NAMALWA (cell line): ENCODE measurements at regions not wholly inside any gene's neighbourhood (a gene's known extent, or its start where the extent isn't known, plus 50 kb on each side); places are given as distances from the start of the nearest gene placed in this dataset.

Experiments used
- DNase-seq: peaks from one replicate; pipeline ENCODE4 v3.0.0-alpha.2; 2015; ENCODE audit warnings: low spot score

- no peak for DNase-seq
These were observed 110.7 kb downstream of the SIPA1L2 start for GRCh38 chr1:232519186-232519585.

GRCh38 chr1:232518349-232518748, 111.6 kb downstream of the SIPA1L2 start:
- no peak for DNase-seq

GRCh38 chr1:232517204-232517603, 112.7 kb downstream of the SIPA1L2 start:
- DNase-seq: no peak

DNA sequence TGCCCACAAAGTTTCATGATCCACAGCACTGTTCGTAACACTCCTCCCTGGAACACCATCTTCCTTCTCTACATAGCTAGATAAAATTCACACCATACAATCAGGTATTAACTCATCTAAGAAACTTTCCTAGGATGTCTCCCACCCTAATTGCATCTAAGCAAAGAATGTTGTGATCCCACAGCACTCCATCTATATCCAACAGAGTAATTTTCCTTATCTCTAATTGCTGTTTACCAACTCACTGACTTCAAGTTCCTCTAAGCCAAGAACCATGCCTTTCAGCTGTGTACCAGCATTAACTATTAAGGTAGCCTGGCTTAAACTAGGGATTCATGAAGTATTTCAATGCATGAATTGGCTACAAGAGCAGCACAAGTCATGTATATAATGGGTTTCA, 114.2 kb downstream of the SIPA1L2 start:
- no peak for DNase-seq

DNA sequence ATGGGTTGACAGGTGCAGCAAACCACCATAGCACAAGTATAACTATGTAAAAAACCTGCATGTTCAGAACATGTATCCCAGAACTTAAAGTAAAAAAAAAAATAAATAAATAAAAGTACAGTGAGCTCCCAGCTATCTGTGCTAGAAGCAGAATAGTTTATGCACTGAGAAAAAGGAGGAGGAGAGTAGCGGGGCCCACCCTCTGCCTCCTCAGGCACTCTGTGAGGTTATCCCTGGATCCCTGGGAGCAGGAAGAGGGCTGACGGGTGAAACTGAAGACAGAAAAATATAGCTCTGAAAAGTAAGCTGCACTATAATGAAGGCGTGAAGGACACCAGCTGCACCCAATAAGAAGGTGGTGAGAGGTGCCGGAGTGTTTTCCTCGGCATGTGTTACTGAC, 117.2 kb downstream of the SIPA1L2 start:
- no peak for DNase-seq

GRCh38 chr1:232511172-232511571, 118.8 kb downstream of the SIPA1L2 start:
- no peak for DNase-seq

- no peak for DNase-seq
These were observed 119.4 kb downstream of the SIPA1L2 start for GRCh38 chr1:232510367-232511110.

GRCh38 chr1:232509570-232509969, 120.4 kb downstream of the SIPA1L2 start:
- DNase-seq: no peak

DNA sequence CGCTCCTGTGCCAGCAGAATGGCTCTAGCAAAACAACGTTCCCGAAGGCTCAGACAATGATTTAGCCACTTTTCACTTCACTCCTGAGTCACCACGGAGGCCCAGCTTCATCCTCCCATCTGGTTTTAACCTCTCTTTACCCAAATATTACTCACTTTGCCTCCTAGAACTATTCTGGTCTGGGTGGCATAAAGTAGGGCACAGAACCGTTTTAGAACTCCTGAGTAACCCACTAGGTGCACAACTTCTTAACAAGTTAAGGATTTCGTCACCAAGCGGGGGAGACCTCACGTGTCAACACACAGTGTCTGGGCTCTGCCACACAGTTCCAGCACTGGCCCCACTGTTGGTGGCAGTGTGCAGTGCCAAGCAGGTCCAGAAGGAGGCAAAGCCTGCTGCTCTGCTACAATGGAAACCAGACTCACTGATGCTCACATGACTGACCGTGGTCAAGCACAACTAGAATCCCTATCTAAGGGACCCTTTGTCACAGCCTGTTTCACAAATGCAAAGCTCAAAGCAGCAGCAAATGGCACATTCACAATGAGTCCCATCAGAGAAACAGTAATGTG, 121.7 kb downstream of the SIPA1L2 start:
- no peak for DNase-seq

GRCh38 chr1:232507571-232507970, 122.4 kb downstream of the SIPA1L2 start:
- no peak for DNase-seq

- DNase-seq: no peak
These were observed 124.0 kb downstream of the SIPA1L2 start for GRCh38 chr1:232505884-232506283.

- DNase-seq: no peak
These were observed 125.3 kb downstream of the SIPA1L2 start for GRCh38 chr1:232504651-232505050.

GRCh38 chr1:232503497-232503896, 126.4 kb downstream of the SIPA1L2 start:
- no peak for DNase-seq

- no peak for DNase-seq
These were observed 128.1 kb downstream of the SIPA1L2 start for GRCh38 chr1:232501854-232502253.

DNA sequence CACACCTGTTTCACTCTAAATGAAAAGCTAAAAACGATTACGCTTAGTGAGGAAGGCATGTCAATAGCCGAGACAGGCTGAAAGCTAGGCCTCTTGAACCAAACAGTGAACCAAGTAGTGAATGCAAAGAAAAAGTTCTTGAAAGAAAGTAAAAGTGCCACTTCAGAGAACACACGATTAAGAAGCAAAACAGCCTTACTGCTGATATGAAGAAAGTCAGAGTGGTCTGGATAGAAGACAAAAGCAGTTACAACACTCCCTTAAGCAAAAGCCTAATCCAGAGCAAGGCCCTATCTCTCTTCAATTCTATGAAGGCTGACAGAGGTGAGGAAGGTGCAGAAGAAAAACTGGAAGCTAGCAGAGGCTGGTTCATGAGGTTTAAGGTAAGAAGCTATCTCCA, 130.7 kb downstream of the SIPA1L2 start:
- DNase-seq: no peak

DNA sequence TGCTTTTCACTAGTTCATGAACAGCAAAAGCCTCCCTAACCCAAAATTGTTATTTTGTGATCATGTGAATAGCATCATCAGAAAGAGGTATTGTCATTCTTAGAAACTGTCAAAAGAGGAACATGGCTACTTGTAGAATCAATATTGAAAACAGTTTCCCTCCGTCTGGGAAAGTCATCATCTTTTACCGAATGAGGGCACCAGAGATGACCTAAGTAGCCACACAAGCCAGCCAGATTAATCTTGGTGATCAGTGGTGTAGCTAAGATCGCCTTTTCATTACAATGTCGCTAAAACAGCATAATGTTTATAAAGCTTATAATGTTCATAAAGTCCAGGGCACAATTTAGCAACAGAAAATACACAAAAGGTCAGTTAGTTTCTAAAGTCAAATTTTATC, 136.1 kb downstream of the SIPA1L2 start:
- DNase-seq: no peak

DNA sequence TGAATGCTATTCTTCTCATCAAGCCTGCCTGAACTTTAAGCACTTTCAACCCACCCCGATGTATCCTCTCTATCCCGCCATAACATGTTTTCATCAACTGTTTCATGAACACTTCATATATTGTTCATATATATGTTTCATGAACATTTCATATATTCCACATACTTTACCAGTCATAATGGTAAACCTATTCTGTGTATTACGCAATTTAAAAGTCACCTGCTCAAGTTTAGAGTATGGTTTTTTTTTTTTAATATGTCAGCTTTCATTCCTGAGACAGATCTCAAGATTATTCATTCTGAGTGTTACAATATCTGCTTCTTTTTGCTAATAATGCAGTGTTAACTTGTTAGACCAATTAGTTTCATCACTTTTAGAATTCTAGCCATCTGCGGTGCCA, 140.7 kb downstream of the SIPA1L2 start:
- DNase-seq: no peak

DNA sequence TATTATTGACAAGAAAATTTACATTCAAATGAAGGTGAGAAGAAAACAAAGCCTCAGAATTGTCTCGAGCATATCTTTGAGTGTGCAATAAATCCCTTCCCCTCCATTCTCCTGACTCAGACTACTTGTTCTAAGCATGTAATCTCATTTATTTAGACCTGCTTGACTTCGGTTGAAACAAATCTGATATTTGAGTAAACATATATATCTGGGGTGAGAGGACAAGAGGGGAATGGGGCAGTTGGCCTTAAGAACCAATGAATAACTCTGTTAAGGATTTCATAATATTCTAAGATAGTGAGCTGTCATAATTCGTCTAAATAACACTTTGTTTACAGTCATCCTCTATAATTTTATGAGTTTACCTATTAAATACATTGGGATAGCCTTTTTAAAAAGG, 142.7 kb downstream of the SIPA1L2 start:
- DNase-seq: no peak

DNA sequence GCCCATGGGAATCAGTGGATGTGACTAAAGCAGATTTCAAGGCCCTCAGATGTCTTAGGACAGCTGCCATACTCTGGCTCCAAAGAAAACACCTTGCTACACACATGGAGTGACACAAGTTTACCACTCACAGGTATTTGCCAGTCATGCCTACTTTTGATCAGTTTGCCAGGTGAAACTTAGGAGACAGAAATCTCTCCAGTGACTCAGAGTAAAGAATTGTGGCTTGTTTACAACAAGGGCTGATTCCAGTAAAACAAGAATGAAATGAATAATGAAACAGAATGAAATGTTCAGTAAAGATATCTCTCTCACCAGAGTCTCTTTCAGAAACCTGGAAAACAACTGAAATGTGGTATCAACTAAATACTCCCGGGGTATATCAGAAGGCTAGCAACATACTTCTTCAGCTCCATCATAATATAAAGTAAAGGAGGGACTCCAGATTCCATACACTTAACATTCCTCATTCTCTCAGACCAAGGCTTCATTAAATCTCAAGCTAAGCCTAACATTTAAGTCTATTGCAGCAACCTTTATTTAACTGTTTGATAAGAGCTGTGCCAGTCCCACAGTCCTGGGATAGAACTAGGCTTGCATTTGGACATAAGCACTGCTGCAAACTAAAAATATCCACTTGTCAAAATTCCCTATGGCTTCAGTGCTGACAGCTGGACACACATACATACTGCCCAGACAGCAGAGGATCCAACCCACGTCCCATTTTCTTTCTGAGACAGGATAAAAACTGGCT, 143.3 kb downstream of the SIPA1L2 start:
- no peak for DNase-seq

DNA sequence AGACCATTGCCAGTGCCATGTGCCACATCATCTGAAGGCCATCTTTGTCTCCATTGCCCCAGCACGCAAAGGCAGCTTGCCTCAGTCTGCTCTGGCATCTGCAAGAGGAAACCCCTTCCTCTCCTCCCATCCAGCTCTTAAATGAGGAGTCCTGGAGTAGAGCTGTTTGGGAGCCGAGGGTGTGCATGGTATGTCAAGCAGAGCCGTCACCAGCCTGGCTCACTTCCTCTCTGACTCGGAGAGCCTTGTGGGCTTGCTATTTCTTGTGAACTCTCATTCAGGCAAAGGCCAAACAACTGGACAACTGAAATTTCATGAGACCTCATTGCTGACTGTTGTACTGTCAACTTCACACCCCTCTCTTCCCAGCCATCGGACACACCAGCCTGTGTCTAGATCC, 143.9 kb downstream of the SIPA1L2 start:
- DNase-seq: no peak

GRCh38 chr1:232484856-232485255, 145.1 kb downstream of the SIPA1L2 start:
- DNase-seq: no peak

DNA sequence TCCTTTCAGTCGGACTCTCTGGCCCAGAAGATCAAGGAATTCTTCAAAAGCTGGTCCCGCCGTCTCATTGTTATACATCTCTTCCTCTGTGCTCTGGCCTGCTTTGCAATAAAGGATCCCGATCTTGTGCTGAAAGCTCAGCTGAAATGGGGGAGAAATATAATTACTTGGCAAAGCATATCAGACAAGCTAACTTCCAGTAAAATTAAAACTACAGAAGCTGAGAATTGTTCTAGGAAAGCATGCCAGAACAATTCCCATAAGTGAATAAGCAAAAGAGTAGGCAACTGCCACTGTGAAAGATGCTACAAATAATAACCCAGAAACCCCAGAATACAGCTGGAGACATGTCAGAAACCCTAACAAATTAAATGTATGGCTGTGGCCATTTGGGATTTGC, 146.1 kb downstream of the SIPA1L2 start:
- DNase-seq: no peak

DNA sequence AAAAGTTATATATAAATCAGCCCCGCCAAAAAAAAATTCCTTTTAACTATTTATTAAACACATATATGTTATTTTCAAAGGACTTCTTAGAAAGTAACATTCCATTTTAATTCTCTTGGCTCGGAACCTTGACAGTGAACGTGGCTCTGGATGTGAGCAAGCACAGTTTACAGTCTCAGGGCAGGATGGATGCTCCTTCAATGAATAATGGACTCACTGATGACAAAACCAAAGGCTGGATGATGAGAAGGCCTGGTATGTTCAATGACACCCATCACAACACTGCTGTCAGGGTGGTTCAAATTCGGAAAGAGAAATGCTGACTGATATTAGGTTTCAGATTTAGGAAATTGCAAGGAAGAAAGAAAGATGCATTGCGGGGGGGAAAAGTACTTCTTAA, 148.8 kb downstream of the SIPA1L2 start:
- DNase-seq: no peak
